CD1c-positive myeloid dendritic cell (primary cell): ENCODE measurements at regions not wholly inside any gene's neighbourhood (a gene's known extent, or its start where the extent isn't known, plus 50 kb on each side); places are given as distances from the start of the nearest gene placed in this dataset.
"Not testable (repeated sequence)": the region's sequence is repeated elsewhere in the genome, so short reads cannot be mapped to it uniquely, and the experiment has no call there.

Experiments used
- DNase-seq: peaks from one replicate; pipeline ENCODE4 v3.0.0-alpha.2; 2016; ENCODE audit errors: extremely low spot score

DNA sequence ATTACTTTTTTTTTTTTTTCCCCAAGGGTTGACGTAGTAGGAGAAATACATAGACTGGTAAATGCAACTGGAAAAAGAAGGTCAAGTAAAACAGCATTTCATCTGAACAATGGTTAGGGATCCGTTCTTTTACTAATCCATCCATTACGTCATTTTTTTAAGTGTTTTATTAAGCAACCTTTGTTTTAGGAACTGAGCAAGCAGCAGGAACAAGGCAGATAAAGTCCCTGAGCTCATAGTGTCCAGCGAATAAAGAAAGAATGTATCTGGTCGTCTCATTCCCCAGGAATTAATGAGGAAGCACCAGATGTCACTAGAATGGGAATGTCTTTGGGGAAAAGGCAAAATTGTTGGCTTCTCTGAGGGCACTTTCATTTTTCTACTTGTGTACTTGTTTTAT, 842.4 kb downstream of the TDRD15 start:
- DNase-seq, result no peak

DNA sequence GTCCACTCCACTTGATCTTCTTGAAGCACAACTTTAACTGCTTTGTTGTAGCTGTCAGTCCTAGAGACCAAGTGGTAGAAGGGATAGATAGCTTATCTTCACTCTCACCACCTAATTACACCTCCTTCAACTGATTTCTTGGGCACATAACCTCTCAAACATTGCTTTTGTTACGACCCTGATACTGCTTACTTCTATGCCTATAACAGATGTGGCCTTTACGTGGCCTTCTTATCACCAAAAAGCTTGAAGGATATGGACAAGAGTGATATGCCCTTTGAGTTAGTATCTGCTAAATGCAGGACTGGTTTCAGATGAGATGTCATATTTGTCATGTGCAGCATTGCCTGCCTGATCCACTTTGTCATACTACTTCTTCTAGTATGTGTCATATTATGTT, 847.2 kb downstream of the TDRD15 start:
- DNase-seq, result no peak

DNA sequence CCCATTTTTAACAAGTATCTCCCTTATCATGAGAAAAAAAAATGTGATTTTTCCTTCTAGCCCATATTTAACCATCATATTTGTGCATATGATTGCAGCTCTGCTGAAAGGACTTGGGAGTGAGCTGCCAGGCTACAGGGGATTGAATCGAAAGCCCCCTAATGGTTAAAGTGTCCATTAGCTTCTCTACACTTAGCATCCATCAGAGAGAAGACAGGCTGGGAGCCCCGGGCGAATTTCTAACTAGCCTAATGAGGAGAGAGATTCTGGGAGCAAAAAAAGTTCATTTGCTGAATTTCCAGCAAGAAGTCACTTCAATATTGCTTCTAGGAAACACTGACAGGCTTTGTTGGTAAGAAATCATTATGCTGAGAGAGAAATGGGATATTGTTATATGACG, 848.8 kb downstream of the TDRD15 start:
- DNase-seq, result no peak

DNA sequence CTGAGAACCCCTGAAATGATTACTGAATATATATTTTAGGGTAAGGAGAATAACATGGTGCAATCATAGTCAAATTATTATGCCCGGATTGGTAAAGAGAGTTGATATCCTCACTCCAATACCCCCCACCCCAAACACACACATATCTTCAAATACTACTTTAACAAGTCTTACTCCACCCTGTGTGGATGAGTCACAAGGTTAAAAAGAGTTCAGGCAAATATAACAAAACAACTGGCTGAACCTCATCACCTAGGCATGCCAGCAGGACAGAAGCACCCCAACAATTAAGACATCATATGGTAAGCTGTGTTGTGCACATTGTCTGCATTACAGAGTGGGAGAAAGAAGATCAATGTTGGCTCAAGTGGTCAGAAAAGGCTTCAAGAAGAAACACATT, 857.4 kb downstream of the TDRD15 start:
- no peak for DNase-seq

DNA sequence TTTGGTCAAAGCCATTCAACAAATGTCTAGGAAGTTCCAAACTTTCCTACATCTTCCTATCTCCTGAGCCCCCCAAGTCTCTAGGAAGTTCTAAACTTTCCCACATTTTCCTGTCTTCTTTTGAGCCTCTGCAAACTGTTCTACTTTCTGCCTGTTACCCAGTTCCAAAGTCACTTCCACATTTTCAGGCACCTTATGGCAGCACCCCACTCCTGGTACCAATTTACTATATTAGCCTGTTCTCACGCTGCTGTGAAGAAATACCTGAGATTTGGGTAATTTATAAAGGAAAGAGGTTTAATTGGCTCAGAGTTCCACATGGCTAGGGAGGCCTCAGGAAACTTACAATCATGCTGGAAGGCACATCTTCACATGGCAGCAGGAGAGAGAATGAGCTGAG, 869.2 kb downstream of the TDRD15 start:
- DNase-seq, result no peak

DNA sequence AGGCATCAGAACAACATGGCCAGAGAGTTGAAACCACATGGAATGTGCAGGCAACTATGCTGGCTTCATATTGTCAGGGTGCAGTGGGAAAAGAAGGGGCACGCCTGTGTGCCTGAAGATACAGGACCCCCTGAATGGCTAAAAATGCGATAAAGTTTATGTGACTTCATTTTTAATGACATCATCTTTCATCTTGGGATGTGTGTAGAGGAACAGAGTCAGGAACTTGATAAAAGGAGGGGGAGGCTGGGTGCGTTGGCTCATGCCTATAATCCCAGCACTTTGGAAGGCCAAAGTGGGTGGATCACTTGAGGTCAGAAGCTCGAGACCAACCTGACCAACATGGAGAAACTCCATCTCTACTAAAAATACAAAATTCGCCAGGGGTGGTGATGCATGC, 872.6 kb downstream of the TDRD15 start:
- no peak for DNase-seq

DNA sequence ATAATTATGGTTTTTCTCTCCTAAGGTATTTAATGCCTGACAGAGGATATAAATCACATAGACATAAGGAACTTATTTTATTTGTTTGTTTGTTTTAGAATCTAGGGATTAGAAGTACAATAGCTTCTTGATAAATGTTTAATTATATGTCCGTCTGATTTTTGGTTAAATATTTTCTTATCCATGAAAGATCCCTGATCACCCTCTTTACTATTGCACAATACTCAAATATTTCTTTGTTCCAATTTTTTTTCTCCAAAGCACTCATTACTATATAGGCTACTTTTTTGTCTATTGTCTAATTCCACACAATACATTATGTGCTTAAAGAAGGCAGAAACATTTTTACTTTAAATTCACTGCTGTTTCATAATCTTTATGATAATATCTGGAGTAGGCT, 875.8 kb downstream of the TDRD15 start:
- DNase-seq, result no peak

DNA sequence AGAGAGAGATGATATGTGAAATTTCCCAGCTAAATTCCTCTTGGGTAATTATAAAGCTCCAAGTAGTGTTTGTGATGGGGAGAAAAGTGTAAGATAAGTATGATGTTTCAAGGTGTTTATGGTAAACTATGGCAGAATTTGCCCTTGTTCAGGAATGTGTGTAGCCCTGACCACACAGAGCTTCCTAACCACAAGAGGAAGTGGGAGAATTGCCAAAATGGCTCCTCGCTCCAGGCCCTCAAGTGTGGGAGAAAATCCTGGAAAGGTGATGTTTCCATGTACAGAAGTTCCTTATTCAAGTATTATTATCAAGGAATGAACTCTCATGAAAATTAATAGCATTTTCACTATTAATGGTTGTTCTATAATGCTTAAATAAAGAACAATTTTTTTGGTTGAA, 878.3 kb downstream of the TDRD15 start:
- no peak for DNase-seq

DNA sequence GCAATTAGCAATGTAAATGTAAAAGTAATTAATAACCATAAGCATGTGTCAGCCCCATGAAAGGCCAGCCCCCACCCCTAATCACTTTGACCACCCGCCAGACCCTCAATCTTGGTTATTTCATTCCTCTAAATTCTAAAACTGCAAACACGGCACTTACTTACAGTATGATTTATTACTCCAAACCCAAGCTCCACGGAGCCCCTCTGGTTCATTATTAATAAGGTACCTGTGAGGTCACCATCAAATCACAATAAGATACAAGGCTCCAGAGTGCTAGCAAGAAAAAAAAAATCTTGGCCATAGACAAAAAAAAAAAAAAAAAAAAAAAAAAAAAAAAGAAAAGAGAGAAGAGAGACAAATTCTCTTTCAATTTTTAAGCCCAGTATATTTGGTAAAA, 879.5 kb downstream of the TDRD15 start:
- DNase-seq, result no peak

DNA sequence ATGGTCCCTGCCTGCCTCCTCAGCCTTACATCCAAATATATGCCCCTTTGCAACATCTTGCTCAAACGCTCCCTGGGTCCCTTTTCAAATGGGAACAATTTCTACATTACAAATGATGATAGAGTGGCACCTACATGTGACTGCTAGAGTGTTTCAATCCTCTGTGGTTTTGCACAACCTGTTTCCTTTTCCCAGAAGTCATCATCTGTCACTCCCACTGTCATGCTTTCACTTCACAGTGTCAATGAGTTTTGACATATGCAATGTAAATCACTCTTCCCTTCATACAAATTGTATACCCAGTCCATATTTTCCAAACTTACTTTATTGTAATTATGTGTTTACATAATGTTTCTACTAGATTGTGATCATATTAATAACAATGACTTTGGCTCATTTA, 887.3 kb downstream of the TDRD15 start:
- DNase-seq, result no peak

DNA sequence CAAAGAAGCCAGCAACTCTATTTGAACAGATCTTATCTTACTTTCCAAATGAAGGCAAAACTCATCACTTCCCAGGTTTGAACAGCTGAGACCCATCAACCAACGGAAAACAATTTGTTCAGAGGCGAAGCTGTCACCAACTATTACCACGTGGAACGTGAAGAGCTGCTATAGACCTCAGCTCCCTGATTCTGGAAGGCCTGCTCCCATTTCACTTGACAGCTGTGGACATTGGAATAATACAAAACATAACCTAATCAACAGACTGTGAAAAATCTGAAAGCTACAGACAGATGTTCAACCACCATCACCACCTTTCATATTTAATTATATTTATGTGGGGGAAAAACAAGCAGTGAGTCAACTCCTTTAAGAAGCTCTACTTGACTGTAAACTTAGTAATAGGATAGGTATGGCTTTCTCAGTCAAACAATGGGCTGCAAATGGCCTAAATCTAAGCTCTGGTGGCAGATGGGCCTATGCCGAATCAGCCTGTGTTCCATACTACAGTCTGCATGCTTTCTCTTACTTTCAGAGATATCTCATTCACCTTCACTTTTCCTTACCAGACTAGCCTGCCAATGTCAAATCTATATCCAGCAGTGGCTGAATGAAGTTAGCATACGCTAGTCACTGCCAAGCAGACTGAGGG, 896.4 kb downstream of the TDRD15 start:
- DNase-seq, result no peak

DNA sequence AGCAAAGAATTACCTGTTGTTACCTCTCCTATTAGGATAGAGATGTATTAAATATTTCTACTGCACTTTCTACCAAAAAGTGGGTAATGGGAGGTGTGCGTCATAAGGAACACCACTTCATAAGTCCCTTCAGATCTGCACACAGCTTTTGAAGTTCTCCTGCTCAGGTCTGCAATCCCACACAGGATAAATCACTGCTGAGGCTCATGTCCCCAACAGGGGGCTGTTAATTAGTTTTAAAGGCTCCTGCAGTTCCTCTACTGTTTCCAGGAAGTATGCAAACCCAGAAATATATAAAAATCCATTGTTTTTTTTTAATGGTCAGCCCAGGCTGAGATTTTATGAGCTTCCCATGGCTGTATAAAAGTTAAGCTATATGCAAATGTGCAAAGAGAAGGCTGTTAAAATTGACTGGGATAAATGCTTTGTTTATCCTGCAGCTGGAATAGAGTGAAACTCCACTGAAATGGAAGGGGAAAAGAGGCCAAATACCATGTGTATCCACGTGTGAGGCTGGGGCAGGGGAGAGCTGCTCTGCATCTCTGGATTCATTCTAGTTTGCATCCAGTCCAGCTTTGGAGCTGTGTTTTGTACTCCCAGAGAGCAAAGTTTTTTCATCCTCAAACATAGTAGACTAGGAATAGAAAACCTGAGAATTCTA, 903.7 kb downstream of the TDRD15 start:
- DNase-seq, result no peak

DNA sequence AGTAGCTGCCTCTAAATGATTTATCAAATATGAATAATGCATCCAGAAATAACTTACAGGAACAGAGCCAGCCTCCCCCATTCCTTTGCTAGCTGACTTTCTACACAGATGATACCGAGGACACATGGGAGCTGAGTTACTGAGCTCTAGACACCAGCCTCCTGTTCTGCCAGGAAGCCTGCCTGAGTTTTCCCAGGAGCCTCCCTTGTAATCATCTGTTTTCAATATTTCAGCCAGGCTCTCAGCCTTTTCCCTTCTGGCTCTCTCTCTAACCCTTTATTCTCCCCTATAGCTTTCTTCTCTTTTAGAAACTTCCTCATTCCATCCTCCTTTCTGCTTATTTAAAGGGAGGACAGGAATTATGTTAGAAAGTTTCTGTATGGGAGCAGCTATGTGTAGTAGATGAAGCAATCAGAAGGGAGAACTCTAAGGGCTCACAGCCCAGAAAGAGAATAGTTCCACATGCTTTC, 911.6 kb downstream of the TDRD15 start:
- DNase-seq, result no peak

DNA sequence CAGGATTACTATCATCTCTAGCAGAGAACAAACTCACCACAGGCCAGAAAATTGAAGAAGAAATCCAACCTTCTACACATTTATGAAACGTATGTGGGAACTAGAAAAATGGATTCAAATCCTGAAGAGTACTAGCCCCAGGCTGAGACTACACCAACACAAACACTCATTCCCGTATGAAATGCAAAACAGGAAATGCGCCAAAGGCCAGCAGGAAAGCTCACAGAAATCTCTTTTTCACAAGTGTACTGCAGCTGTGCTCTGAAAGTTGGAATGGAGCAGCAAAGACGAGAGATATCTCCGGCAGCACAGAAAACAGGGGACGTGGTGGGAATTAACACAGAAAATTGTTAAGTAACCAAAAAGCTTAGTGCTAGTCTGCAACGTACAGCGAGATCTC, 913.5 kb downstream of the TDRD15 start:
- no peak for DNase-seq

DNA sequence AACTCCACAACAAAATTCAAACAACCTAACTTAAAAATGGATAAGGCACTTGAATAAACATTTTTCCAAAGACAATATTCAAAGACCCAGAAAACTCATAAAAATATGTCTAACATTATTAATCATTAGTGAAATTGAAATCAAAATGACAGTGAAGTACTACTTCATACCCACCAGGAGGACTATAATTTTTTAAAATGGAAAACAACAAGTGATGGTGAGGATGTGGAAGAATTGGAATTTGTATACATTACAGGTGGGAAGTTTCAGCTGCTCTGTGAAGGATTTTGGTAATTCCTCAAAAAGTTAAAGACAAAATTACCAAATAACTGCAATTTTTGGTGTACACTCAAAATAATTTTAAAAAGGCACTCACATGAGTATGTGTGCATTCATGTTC, 920.0 kb downstream of the TDRD15 start:
- DNase-seq, result no peak

DNA sequence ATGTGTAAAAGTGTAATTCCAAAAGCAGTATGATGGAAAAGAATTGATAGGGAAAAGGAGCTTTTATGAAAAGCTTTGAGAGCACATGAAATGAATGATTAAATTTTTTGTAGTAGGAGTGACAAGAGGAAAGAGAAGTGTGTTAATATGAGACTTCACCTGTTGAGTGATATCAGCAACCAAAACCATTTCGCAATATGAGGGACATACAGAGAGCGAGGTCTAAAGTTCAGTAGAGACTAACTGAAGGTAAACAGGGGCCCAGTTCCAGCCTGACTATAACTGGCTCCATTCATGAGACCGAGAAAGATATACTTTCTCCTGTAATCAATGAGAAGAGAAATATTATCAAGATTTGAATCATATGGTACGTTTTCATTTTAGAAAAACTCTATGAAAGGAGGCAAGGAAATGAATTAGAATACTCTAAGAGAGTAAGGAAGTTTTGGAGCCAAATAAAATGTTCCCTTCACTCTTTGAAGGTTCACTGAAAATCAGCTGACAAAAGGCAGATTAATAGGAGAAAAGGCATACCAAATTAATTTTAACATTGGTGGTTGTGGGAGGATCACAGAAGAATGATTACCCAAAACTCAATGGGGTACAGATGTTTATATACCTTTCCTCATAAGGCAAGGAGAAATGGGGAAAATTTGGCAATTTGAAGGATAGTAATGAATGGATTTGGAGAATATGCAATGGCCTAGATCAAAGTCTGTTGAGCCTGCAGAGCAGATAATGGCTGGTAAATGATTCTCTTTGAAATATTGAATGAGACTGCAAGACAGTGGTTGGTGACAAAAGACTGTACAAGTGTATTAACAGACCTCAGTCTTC, 932.2 kb downstream of the TDRD15 start:
- no peak for DNase-seq

DNA sequence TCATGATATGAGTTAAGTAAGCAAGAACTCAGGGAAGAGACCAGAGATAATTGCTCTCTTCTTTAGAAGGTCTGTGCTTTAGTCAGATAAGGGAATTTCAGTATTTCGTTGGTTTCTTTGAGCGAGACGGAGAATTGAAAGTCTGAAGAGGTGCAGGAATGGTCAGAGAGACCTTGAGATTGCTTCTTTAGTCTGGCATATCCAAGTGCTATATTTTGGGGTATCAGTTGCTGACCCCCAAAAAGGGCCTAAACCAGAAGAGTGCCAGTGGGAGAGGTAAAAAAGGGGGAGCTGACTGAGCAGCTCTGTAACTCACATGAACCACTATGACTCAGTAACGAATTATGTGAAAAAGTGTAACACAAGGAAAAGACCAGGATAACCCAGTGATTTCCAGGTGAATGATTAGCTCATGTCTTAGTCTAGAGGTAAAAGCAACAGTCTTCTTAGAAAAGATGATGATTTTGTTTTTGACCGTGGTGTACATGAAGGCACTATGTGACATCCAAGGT, 932.9 kb downstream of the TDRD15 start:
- DNase-seq, result no peak

DNA sequence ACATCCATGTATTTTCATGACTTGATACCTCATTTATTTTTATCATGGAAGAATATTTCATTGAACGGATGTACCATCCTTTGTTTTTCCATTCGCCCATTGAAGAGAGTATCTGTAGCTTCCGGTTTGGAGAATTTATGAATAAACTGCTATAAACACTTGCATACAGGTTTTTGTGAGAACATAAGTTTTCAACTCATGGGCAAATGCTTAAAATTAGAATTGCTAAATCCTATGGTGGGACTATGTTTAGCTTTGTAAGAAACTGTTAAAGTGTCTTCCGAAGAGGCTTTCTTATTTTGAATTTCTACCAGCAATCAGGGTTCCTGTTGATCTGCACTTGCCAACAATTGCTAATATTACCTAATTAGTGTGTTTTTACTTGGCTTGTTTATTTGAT, 938.9 kb downstream of the TDRD15 start:
- no peak for DNase-seq

DNA sequence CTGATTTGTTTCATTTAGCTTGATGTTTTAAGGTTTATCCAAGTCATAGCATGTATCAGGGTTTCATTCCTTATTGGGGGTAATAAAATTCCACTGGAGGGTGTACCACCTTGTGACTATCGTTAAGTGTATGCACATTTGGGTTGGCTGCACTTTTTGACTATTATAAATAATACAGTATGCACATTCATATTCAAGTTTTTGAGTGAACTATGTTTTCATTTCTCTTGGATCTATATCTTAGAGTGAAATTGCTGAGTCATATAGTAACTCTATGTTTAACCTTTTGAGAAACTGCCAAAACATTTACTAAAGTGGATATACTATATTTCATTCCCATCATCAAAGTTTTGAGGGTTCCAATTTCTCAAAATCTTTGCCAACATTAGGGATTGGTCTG, 952.7 kb downstream of the TDRD15 start:
- no peak for DNase-seq

DNA sequence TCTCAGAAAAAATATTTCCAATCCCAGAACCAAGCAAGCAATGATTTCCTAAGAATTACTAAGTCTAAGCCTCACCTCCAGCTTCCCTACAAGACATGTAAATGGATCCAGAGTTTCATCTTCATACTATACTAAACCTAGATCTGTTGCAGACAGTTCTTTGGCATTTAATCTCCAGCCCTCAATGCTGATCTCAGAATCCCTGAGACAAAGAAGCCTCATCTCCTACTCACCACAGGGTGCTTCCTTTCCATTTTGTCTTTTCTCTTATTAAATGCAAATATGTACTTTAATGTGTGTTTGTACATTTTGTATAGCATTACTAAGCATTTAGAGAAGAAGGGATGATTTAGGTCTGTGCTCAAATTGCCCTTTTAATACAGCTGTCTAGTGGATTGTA, 954.9 kb downstream of the TDRD15 start:
- DNase-seq, result no peak

DNA sequence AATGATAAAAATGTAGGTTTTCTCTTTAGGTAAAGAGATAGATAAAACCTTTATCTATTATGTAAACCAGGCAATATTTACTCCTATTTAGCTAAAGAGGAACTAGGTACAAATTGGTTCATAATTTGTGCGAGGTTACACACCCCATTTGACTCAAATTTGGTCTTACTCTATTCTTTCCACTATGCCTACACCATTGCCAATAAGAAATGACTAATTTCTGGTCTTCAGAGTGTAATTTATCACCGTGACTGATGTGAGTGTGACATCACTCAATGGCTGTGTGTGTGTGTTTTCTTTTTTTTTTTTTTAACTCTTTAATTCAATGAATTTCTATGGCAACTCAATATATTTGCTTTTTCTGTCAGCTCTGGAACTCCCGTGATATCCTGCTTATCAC, 955.8 kb downstream of the TDRD15 start:
- DNase-seq, result no peak

DNA sequence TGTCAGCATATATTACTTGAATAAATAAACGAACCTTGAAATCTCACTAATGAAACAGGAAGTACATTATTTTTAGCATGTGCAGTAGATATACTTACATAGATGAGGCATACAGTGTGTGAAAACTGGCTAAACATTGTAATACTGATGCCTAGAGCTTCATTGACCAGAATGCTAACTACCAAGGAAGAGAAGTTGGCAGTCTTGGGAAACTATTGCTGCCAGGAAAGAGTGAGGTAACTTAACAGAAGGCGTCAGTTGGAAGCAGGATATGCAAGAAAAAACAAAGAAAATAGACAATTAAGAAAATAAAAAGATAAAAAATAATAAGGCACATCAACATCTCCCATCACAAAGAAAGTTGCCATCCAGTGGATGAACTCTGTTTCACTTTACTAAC, 963.0 kb downstream of the TDRD15 start:
- DNase-seq, result no peak

DNA sequence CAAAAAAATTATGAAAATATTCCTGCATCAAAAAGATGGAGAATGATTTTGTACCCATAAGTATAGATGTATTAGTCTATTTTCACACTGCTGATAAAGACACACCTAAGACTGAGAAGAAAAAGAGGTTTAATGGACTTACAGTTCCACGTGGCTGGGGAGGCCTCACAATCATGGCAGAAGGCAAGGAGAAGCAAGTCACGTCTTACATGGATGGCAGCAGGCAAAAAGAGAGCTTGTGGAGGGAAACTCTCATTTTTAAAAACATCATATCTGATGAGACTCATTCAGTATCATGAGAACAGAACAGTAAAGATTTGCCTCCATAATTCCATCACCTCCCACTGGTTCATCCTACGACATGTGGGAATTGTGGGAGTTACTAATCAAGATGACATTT, 979.8 kb downstream of the TDRD15 start:
- DNase-seq, result not testable (repeated sequence)
